ENCODE measurements at regions not wholly inside any gene's neighbourhood (a gene's known extent, or its start where the extent isn't known, plus 50 kb on each side); places are given as distances from the start of the nearest gene placed in this dataset.

DNA sequence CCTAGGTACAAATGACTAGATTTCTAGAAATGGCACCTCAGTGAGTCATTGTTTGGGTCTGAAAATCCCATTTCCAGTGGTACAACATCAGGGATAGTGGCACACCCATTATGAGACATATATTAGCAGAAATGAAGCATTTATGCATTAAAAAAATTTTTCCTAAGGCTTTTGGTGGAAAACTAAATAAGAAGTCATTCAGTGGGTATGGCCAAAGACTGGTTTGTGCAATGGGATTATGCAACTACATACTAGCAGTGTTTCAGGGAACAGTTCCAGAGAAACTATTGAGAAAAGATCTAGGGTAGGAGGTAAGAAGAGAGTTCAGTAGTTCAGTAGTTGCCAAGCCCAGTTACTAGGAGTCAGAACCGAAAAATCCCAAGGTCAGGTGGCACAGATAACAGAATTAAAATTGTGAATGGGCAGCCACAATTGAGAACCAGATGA, 106.5 kb upstream of the HAPLN1 start:
- WGBS (ENCODE audit: insufficient coverage, low coverage, low lambda C conversion rate, missing lambda C conversion rate): 33% methylated on average over 1 of the region's 1 CpG
- ATAC-seq (peak in 2 of 4 donors; percentile 68 to 89), DNase-seq (no peak)
- Histone ChIP-seq H3K36me3 (no peaks in the 10 kb centered on the region), H3K4me3 (no peak overlapping the region), H3K4me1 (no peaks in the 10 kb centered on the region), H3K27me3 (no peaks in the 10 kb centered on the region), H3K9me3 (no peaks in the 10 kb centered on the region), H3K27ac (no peak overlapping the region)
- no peak for TF ChIP-seq POLR2A (IDR thresholded peaks at IDR 0.05)
- TF ChIP-seq, protein P1, sequence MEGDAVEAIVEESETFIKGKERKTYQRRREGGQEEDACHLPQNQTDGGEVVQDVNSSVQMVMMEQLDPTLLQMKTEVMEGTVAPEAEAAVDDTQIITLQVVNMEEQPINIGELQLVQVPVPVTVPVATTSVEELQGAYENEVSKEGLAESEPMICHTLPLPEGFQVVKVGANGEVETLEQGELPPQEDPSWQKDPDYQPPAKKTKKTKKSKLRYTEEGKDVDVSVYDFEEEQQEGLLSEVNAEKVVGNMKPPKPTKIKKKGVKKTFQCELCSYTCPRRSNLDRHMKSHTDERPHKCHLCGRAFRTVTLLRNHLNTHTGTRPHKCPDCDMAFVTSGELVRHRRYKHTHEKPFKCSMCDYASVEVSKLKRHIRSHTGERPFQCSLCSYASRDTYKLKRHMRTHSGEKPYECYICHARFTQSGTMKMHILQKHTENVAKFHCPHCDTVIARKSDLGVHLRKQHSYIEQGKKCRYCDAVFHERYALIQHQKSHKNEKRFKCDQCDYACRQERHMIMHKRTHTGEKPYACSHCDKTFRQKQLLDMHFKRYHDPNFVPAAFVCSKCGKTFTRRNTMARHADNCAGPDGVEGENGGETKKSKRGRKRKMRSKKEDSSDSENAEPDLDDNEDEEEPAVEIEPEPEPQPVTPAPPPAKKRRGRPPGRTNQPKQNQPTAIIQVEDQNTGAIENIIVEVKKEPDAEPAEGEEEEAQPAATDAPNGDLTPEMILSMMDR (IDR thresholded peaks at IDR 0.05): no peak
- intact Hi-C loops (cut with DNase I): no loop called here

DNA sequence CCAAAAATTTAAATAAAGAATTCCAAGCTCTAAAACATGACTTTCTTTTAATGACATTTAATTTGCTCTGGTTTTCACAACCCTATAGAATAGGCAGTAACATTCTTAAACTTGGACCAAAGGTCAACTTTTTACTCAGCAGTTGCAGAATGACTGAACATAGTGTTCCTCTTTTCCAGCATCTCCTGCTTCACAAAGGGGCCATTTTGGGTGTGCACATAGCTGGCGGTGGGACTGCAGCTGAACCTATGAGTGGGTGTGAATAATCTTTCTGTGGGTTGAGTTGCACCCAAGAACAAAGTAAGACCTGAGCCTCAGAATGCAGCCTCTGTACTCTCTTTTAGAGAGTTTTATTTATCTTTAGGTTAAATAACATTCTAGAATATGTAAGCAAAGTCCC, 96.9 kb upstream of the HAPLN1 start:
- Histone ChIP-seq H3K27me3 (no peaks in the 10 kb centered on the region), H3K4me3 (no peak overlapping the region), H3K4me1 (no peaks in the 10 kb centered on the region), H3K36me3 (no peaks in the 10 kb centered on the region), H3K27ac (no peak overlapping the region), H3K9me3 (no peaks in the 10 kb centered on the region)
- WGBS (ENCODE audit: insufficient coverage, low coverage, low lambda C conversion rate, missing lambda C conversion rate): 67% methylated on average over 1 of the region's 1 CpG
- TF ChIP-seq, protein P1 (IDR thresholded peaks at IDR 0.05): no peak
- TF ChIP-seq POLR2A (IDR thresholded peaks at IDR 0.05): no peak
- DNase-seq (no peak), ATAC-seq (no peak)
- intact Hi-C loops (cut with DNase I): no loop called here

DNA sequence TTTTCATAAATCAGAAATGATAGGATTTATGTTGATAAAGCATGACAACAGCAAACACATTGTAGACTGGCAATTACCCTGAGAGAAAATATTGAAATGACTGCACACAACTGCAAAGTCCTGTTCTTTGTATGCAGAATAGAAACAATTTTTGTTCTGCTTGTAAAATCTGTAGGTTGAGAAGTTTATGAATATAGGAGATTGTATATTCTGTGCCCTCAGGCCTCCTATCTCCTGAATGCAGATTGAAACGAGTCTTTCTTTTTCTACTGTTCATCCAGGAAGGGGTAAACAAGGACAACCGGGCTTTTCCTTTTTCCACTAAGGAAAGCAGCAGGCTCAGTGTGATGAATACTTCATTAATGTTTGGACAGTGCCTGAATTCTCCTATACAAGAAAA, 95.0 kb upstream of the HAPLN1 start:
- Histone ChIP-seq H3K36me3 (no peaks in the 10 kb centered on the region), H3K27me3 (no peaks in the 10 kb centered on the region), H3K4me3 (no peak overlapping the region), H3K27ac (no peak overlapping the region), H3K4me1 (no peaks in the 10 kb centered on the region), H3K9me3 (no peaks in the 10 kb centered on the region)
- WGBS (ENCODE audit: insufficient coverage, low coverage, low lambda C conversion rate, missing lambda C conversion rate): 26% methylated on average over 2 of the region's 2 CpGs
- TF ChIP-seq POLR2A (IDR thresholded peaks at IDR 0.05): no peak
- TF ChIP-seq, protein P1 (IDR thresholded peaks at IDR 0.05): no peak
- DNase-seq (no peak), ATAC-seq (no peak)
- intact Hi-C loops (cut with DNase I): no loop called here

DNA sequence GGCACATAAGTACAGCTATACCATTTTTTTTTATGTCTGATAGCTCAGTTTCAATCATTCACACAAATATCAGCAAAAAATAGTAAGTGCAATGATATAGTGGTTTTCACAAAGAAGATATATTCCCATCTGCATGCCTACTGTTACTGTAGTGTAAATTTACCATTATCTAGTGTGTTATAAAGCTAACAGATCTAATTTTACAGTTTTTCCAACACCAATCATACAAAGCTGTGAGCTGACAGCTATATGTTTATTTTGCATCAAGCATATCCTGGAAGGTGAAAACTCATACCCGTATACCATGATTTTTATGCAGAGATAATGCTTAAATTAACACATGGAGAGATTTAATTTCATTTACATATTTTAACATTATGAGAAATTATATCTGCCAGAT, 89.9 kb upstream of the HAPLN1 start:
- no peak overlapping the region for H3K27ac ChIP-seq
- intact Hi-C loops (cut with DNase I): no loop called here
- H3K27me3 ChIP-seq: no peaks in the 10 kb centered on the region
- H3K9me3 ChIP-seq: no peaks in the 10 kb centered on the region
- ATAC-seq (no peak), DNase-seq (no peak)
- H3K36me3 ChIP-seq: no peaks in the 10 kb centered on the region
- no peak overlapping the region for H3K4me3 ChIP-seq
- WGBS (ENCODE audit: insufficient coverage, low coverage, low lambda C conversion rate, missing lambda C conversion rate): 54% methylated on average over 1 of the region's 1 CpG
- no peaks in the 10 kb centered on the region for H3K4me1 ChIP-seq
- TF ChIP-seq, protein P1 (IDR thresholded peaks at IDR 0.05): no peak
- TF ChIP-seq POLR2A (IDR thresholded peaks at IDR 0.05): no peak

DNA sequence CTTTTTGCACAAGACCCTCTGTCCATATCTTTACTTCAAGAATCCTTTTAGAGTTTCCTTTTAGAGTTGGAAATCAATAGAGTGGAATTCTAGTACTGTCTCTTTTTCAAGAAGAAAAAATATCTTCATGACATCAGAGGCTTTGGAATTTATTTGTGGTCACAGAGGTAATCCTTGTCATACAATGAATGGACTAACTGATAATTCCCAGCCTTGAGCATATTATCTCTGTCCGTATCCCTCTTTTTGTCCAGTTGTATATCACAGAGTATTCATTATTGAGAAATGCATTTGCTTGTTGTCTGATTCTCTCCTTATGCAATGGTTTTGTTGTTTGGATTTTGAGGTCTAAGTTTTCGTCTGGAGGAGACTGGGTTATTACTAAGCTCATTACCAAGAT, 82.0 kb upstream of the HAPLN1 start:
- WGBS (ENCODE audit: insufficient coverage, low coverage, low lambda C conversion rate, missing lambda C conversion rate): 44% methylated on average over 2 of the region's 2 CpGs
- ATAC-seq: no peak
- no peak overlapping the region for H3K4me3 ChIP-seq

More for the DNA sequence above, 82.0 kb upstream of the HAPLN1 start:
- no peaks in the 10 kb centered on the region for H3K36me3 ChIP-seq
- no peaks in the 10 kb centered on the region for H3K4me1 ChIP-seq
- DNase-seq: no peak
- no peaks in the 10 kb centered on the region for H3K27me3 ChIP-seq
- TF ChIP-seq POLR2A (IDR thresholded peaks at IDR 0.05): no peak
- TF ChIP-seq, protein P1 (IDR thresholded peaks at IDR 0.05): no peak
- intact Hi-C loops (cut with DNase I): no loop called here
- H3K9me3 ChIP-seq: no peaks in the 10 kb centered on the region
- no peak overlapping the region for H3K27ac ChIP-seq

All from right lobe of liver (tissue), 6 donors.